PC-9 (cell line): ENCODE measurements at regions not wholly inside any gene's neighbourhood (a gene's known extent, or its start where the extent isn't known, plus 50 kb on each side); places are given as distances from the start of the nearest gene placed in this dataset.

Experiments used
- BruUV-seq: library from RNA; stranded (reverse); fragments of 400-500 nt; replicated peaks from 2 replicates; lab custom pipeline; 2021; lab: Mats Ljungman, UMichigan
- CTCF ChIA-PET: fragments of 300-600 bp; sonication (Branson Sonifier 250); formaldehyde crosslinking; loops from one replicate; lab custom pipeline; 2022; ENCODE audit warnings: antibody characterized with exemption; lab: Charles Lee
- POLR2A ChIA-PET: fragments of 300-600 bp; sonication (Branson Sonifier 250); formaldehyde crosslinking; loops from one replicate; lab custom pipeline; 2022; ENCODE audit warnings: antibody characterized with exemption; ENCODE audit not compliant: unreplicated experiment; lab: Charles Lee
- DNase-seq, 2 experiments: peaks; one replicate each; pipeline versions ENCODE4 v3.0.0 to v3.0.0-alpha.2; 2015 to 2022; ENCODE audit warnings: mixed read lengths in 1 of 2
- H2AFZ ChIP-seq: fragments of 200-600 bp; sonication (generic); 2 replicates; pipeline ENCODE4 v1.8.1; 2017; ENCODE audit warnings: antibody characterized with exemption
- H3F3A ChIP-seq: fragments of 200-600 bp; sonication (generic); 2 replicates; pipeline ENCODE4 v1.8.1; 2017; ENCODE audit warnings: antibody characterized with exemption, mild to moderate bottlenecking, low read depth; ENCODE audit not compliant: insufficient read depth
- H3K27ac ChIP-seq: fragments of 200-600 bp; sonication (generic); 2 replicates; pipeline ENCODE4 v1.6.1; 2016; ENCODE audit warnings: mixed run types
- H3K27me3 ChIP-seq: fragments of 200-600 bp; sonication (generic); 2 replicates; pipeline ENCODE4 v1.6.1; 2016; ENCODE audit warnings: low read depth, mixed run types; ENCODE audit not compliant: insufficient read depth
- H3K36me3 ChIP-seq: fragments of 200-600 bp; sonication (generic); 2 replicates; pipeline ENCODE4 v1.6.1; 2016; ENCODE audit warnings: low read depth, mixed run types
- H3K4me1 ChIP-seq: fragments of 200-600 bp; sonication (generic); replicated peaks from 2 replicates; pipeline ENCODE4 v1.6.1; 2016; ENCODE audit warnings: mixed run types; ENCODE audit not compliant: insufficient read depth
- H3K4me2 ChIP-seq: fragments of 200-600 bp; sonication (generic); 2 replicates; pipeline ENCODE4 v1.6.1; 2017; ENCODE audit warnings: mixed run types
- H3K4me3 ChIP-seq: fragments of 200-600 bp; sonication (generic); 2 replicates; pipeline ENCODE4 v1.6.1; 2016; ENCODE audit warnings: mixed run types
- H3K79me2 ChIP-seq: fragments of 200-600 bp; sonication (generic); 2 replicates; pipeline ENCODE4 v1.6.1; 2017; ENCODE audit warnings: low read depth, mixed run types
- H3K9me2 ChIP-seq: fragments of 200-600 bp; sonication (generic); 2 replicates; pipeline ENCODE4 v1.8.1; 2017; ENCODE audit warnings: mild to moderate bottlenecking; ENCODE audit not compliant: insufficient read depth
- H3K9me3 ChIP-seq: fragments of 200-600 bp; sonication (generic); 2 replicates; pipeline ENCODE4 v1.8.1; 2016; ENCODE audit warnings: low read depth; ENCODE audit not compliant: insufficient read depth
- H4K20me1 ChIP-seq: fragments of 200-600 bp; sonication (generic); 2 replicates; pipeline ENCODE4 v1.8.1; 2017; ENCODE audit not compliant: insufficient read depth
- CTCF ChIP-seq: fragments of 200-600 bp; sonication (generic); conservative IDR thresholded peaks from 2 replicates; pipeline ENCODE4 v1.6.1; 2017; ENCODE audit warnings: mixed run types, antibody characterized with exemption, mild to moderate bottlenecking, moderate library complexity
- EZH2 ChIP-seq: fragments of 200-600 bp; sonication (generic); IDR thresholded peaks from 2 replicates; pipeline ENCODE4 v1.8.0; 2017; ENCODE audit warnings: antibody characterized with exemption, low read depth
- intact Hi-C: fragments of 100-400 bp; cut with micrococcal nuclease; formaldehyde crosslinking; loops from one replicate; pipeline ENCODE4 v1.10.0; 2022; ENCODE audit not compliant: unreplicated experiment

DNA sequence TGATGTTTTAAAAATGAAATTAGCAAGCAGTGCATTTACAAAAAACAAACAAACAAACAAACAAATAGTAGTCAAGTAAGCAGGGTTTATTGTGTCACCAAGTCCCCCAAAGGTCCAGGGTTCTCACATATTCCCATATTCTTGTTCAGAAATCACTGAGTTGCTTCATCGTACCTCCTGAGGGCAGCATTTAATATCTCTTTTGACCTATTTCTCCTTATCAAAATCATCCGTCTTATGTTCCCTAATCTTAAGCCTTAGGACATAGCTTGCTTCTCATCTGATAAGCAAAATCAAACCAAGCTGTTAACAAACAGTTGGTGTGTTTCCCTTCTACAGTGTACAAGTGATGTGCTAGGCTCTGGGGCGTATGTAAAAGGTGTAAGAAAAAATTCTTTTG, 109.5 kb upstream of the MAN2A1 start:
- Histone ChIP-seq H4K20me1 (no peaks in the 10 kb centered on the region), H3K27me3 (peaks cover 14% of the 10 kb centered on the region; the same call in 1 of the 2 replicates), H3F3A (no peaks in the 10 kb centered on the region), H3K9me3 (no peaks in the 10 kb centered on the region), H3K9me2 (no peaks in the 10 kb centered on the region), H3K36me3 (no peaks in the 10 kb centered on the region), H3K79me2 (no peaks in the 10 kb centered on the region), H3K27ac (no peak overlapping the region), H2AFZ (no peak overlapping the region), H3K4me1 (no peaks in the 10 kb centered on the region), H3K4me3 (no peak overlapping the region), H3K4me2 (no peak overlapping the region)
- no peak for TF ChIP-seq CTCF
- no peak for TF ChIP-seq EZH2
- CTCF ChIA-PET, result no interaction called here
- POLR2A ChIA-PET, result no interaction called here
- DNase-seq, result no peak
- no TSS peak for BruUV-seq
- intact Hi-C loops, result no loop called here

GRCh38 chr5:109575506-109575905, 114.2 kb upstream of the MAN2A1 start:
- intact Hi-C loops, result no loop called here
- Histone ChIP-seq H3K9me3 (no peaks in the 10 kb centered on the region), H3K79me2 (no peaks in the 10 kb centered on the region), H2AFZ (no peak overlapping the region), H4K20me1 (no peaks in the 10 kb centered on the region), H3K27me3 (no peaks in the 10 kb centered on the region), H3K36me3 (no peaks in the 10 kb centered on the region), H3K9me2 (0 out of 2 replicates have a peak, but pooled peaks cover 5% of the 10 kb centered on the region), H3F3A (no peaks in the 10 kb centered on the region), H3K4me2 (no peak overlapping the region), H3K27ac (no peak overlapping the region), H3K4me3 (no peak overlapping the region), H3K4me1 (no peaks in the 10 kb centered on the region)
- no TSS peak for BruUV-seq
- TF ChIP-seq CTCF, result no peak
- no peak for TF ChIP-seq EZH2
- CTCF ChIA-PET, result no interaction called here
- POLR2A ChIA-PET, result no interaction called here
- DNase-seq, result no peak

DNA sequence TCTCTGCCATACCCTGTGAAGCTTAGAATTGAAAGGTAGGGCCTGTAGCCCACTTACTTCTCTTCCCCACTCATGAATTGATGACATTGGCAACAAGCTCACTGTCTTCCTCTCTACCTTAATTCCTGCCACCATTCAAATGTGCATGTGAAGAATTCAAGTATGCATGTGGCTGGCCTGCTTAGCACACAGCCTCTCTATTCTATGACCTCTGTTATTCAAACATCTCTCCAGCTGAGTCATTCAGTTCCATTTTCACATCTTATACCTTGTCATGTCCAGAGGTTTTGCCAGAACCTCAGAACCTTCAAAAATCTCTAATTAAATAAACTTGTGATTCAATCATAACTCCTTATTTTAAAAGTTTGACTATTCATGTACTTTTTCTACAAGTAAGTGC, 114.7 kb upstream of the MAN2A1 start:
- no peak overlapping the region for H3K4me2 ChIP-seq
- no peak overlapping the region for H2AFZ ChIP-seq
- H3K9me2 ChIP-seq, result 0 out of 2 replicates have a peak, but pooled peaks cover 5% of the 10 kb centered on the region
- no peaks in the 10 kb centered on the region for H3K36me3 ChIP-seq
- BruUV-seq, result no TSS peak
- H3K27me3 ChIP-seq, result no peaks in the 10 kb centered on the region
- no peaks in the 10 kb centered on the region for H3K79me2 ChIP-seq
- TF ChIP-seq EZH2, result no peak
- TF ChIP-seq CTCF, result no peak
- no peaks in the 10 kb centered on the region for H4K20me1 ChIP-seq
- POLR2A ChIA-PET, result no interaction called here
- H3K4me3 ChIP-seq, result no peak overlapping the region
- H3F3A ChIP-seq, result no peaks in the 10 kb centered on the region
- H3K27ac ChIP-seq, result no peak overlapping the region
- no peaks in the 10 kb centered on the region for H3K4me1 ChIP-seq
- H3K9me3 ChIP-seq, result no peaks in the 10 kb centered on the region
- intact Hi-C loops, result no loop called here
- CTCF ChIA-PET, result no interaction called here
- no peak for DNase-seq
